ENCODE measurements at regions not wholly inside any gene's neighbourhood (a gene's known extent, or its start where the extent isn't known, plus 50 kb on each side); places are given as distances from the start of the nearest gene placed in this dataset.

- TF ChIP-seq, protein P1, sequence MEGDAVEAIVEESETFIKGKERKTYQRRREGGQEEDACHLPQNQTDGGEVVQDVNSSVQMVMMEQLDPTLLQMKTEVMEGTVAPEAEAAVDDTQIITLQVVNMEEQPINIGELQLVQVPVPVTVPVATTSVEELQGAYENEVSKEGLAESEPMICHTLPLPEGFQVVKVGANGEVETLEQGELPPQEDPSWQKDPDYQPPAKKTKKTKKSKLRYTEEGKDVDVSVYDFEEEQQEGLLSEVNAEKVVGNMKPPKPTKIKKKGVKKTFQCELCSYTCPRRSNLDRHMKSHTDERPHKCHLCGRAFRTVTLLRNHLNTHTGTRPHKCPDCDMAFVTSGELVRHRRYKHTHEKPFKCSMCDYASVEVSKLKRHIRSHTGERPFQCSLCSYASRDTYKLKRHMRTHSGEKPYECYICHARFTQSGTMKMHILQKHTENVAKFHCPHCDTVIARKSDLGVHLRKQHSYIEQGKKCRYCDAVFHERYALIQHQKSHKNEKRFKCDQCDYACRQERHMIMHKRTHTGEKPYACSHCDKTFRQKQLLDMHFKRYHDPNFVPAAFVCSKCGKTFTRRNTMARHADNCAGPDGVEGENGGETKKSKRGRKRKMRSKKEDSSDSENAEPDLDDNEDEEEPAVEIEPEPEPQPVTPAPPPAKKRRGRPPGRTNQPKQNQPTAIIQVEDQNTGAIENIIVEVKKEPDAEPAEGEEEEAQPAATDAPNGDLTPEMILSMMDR (conservative IDR thresholded peaks at IDR 0.05 in 1 of 2, IDR thresholded peaks at IDR 0.05 in 1 of 2; ENCODE audit: extremely low read depth in 1 of 2, insufficient read depth in 1 of 2, low read depth in 1 of 2, low read length in 2 of 2): no peak
- no peak for TF ChIP-seq EZH2 (IDR thresholded peaks at IDR 0.05; ENCODE audit: borderline replicate concordance, low read length)
Observed at GRCh38 chr19:28345811-28346210, 867.1 kb downstream of the UQCRFS1 start.

Data from mammary epithelial cell (primary cell).